ENCODE measurements at regions not wholly inside any gene's neighbourhood (a gene's known extent, or its start where the extent isn't known, plus 50 kb on each side); places are given as distances from the start of the nearest gene placed in this dataset.
"Not testable (repeated sequence)": the region's sequence is repeated elsewhere in the genome, so short reads cannot be mapped to it uniquely, and the experiment has no call there.

- not testable (repeated sequence) for H2BK12ac ChIP-seq (ENCODE audit: low read length); H2BK120ac ChIP-seq (ENCODE audit: low read depth, low read length); H4K8ac ChIP-seq (ENCODE audit: low read depth, low read length)
Measured at GRCh38 chr9:88255806-88256205, 117.5 kb upstream of the SPATA31C2 start.

GRCh38 chr9:88251903-88252302 lies 113.6 kb upstream of the SPATA31C2 start:
- no CpG with 5 or more reads among the region's 1 CpG for WGBS, 2 donors (ENCODE audit: extremely low coverage in 2 of 2, insufficient read length in 2 of 2, insufficient replicate concordance in 1 of 2)
- Histone ChIP-seq H4K8ac (ENCODE audit: low read depth, low read length) (no peak overlapping the region), H3K27me3 (ENCODE audit: control insufficient read depth in 3 of 3, insufficient read depth in 3 of 3, low read depth in 1 of 3, low read length in 3 of 3) (no peaks in the 10 kb centered on the region), H2BK12ac (ENCODE audit: low read length) (no peak overlapping the region), H3K4me1 (ENCODE audit: control insufficient read depth in 2 of 2, insufficient read depth in 1 of 2, low read depth in 1 of 2, low read length in 2 of 2) (no peaks in the 10 kb centered on the region), H3K23ac (ENCODE audit: low read depth, low read length, poor library complexity) (no peak overlapping the region), H3K36me3 (replicated peaks in 1 of 2; ENCODE audit: control insufficient read depth in 2 of 2, insufficient read depth in 2 of 2, low read length in 2 of 2) (no peaks in the 10 kb centered on the region), H2AK5ac (ENCODE audit: low read depth, low read length) (no peak overlapping the region), H2BK15ac (ENCODE audit: low read length) (no peak overlapping the region), H3K4ac (ENCODE audit: low read length) (no peak overlapping the region), H3K4me3 (ENCODE audit: low read length in 2 of 2) (no peak overlapping the region), H4K91ac (ENCODE audit: low read depth, low read length, poor library complexity) (no peak overlapping the region), H3K14ac (ENCODE audit: low read length) (no peak overlapping the region), H3K79me1 (ENCODE audit: low read depth, low read length) (no peaks in the 10 kb centered on the region), H3K4me2 (ENCODE audit: insufficient read depth, low read length, poor library complexity, severe bottlenecking) (no peak overlapping the region), H2BK120ac (ENCODE audit: low read depth, low read length) (no peak overlapping the region), H3K9me3 (replicated peaks in 1 of 2; ENCODE audit: control insufficient read depth in 2 of 2, insufficient read depth in 1 of 2, low read depth in 1 of 2, low read length in 2 of 2) (peaks cover 0 to 6% of the 10 kb centered on the region in 2 donors), H2BK5ac (ENCODE audit: low read length) (no peak overlapping the region), H3K27ac (replicated peaks; ENCODE audit: low read length) (no peak overlapping the region), H3K9ac (ENCODE audit: low read depth, low read length, poor library complexity) (no peak overlapping the region), H2AFZ (ENCODE audit: low read length) (no peak overlapping the region), H3K18ac (ENCODE audit: low read length) (no peak overlapping the region)
- no peak for DNase-seq (ENCODE audit: low spot score)

More at GRCh38 chr9:88255806-88256205, 117.5 kb upstream of the SPATA31C2 start:
- not testable (repeated sequence) for H3K27me3 ChIP-seq (ENCODE audit: control insufficient read depth in 3 of 3, insufficient read depth in 3 of 3, low read depth in 1 of 3, low read length in 3 of 3); H3K4ac ChIP-seq (ENCODE audit: low read length); DNase-seq (ENCODE audit: low spot score); H2BK15ac ChIP-seq (ENCODE audit: low read length); H3K9ac ChIP-seq (ENCODE audit: low read depth, low read length, poor library complexity); H2BK5ac ChIP-seq (ENCODE audit: low read length); H3K18ac ChIP-seq (ENCODE audit: low read length); H3K4me1 ChIP-seq (ENCODE audit: control insufficient read depth in 2 of 2, insufficient read depth in 1 of 2, low read depth in 1 of 2, low read length in 2 of 2); H3K4me3 ChIP-seq (ENCODE audit: low read length in 2 of 2); H3K27ac ChIP-seq (replicated peaks; ENCODE audit: low read length); H2AK5ac ChIP-seq (ENCODE audit: low read depth, low read length); H4K91ac ChIP-seq (ENCODE audit: low read depth, low read length, poor library complexity); H3K79me1 ChIP-seq (ENCODE audit: low read depth, low read length); H3K36me3 ChIP-seq (replicated peaks in 1 of 2; ENCODE audit: control insufficient read depth in 2 of 2, insufficient read depth in 2 of 2, low read length in 2 of 2); H3K14ac ChIP-seq (ENCODE audit: low read length); H3K9me3 ChIP-seq (replicated peaks in 1 of 2; ENCODE audit: control insufficient read depth in 2 of 2, insufficient read depth in 1 of 2, low read depth in 1 of 2, low read length in 2 of 2); H3K23ac ChIP-seq (ENCODE audit: low read depth, low read length, poor library complexity); H3K4me2 ChIP-seq (ENCODE audit: insufficient read depth, low read length, poor library complexity, severe bottlenecking); H2AFZ ChIP-seq (ENCODE audit: low read length)
- WGBS, 2 donors (ENCODE audit: extremely low coverage in 2 of 2, insufficient read length in 2 of 2, insufficient replicate concordance in 1 of 2), result no CpG with 5 or more reads among the region's 4 CpGs

- Histone ChIP-seq H3K23ac (ENCODE audit: low read depth, low read length, poor library complexity) (no peak overlapping the region), H2BK5ac (ENCODE audit: low read length) (no peak overlapping the region), H2BK15ac (ENCODE audit: low read length) (no peak overlapping the region), H3K9me3 (replicated peaks in 1 of 2; ENCODE audit: control insufficient read depth in 2 of 2, insufficient read depth in 1 of 2, low read depth in 1 of 2, low read length in 2 of 2) (no peaks in the 10 kb centered on the region), H2BK12ac (ENCODE audit: low read length) (no peak overlapping the region), H3K4me2 (ENCODE audit: insufficient read depth, low read length, poor library complexity, severe bottlenecking) (no peak overlapping the region), H3K4me1 (ENCODE audit: control insufficient read depth in 2 of 2, insufficient read depth in 1 of 2, low read depth in 1 of 2, low read length in 2 of 2) (peaks cover 0 to 3% of the 10 kb centered on the region in 2 donors), H3K27ac (replicated peaks; ENCODE audit: low read length) (no peak overlapping the region), H3K4ac (ENCODE audit: low read length) (no peak overlapping the region), H3K36me3 (replicated peaks in 1 of 2; ENCODE audit: control insufficient read depth in 2 of 2, insufficient read depth in 2 of 2, low read length in 2 of 2) (no peaks in the 10 kb centered on the region), H2AK5ac (ENCODE audit: low read depth, low read length) (no peak overlapping the region), H2BK120ac (ENCODE audit: low read depth, low read length) (no peak overlapping the region), H4K91ac (ENCODE audit: low read depth, low read length, poor library complexity) (no peak overlapping the region), H4K8ac (ENCODE audit: low read depth, low read length) (no peak overlapping the region), H3K9ac (ENCODE audit: low read depth, low read length, poor library complexity) (no peak overlapping the region), H2AFZ (ENCODE audit: low read length) (no peak overlapping the region), H3K18ac (ENCODE audit: low read length) (no peak overlapping the region), H3K4me3 (ENCODE audit: low read length in 2 of 2) (no peak overlapping the region), H3K79me1 (ENCODE audit: low read depth, low read length) (no peaks in the 10 kb centered on the region), H3K27me3 (ENCODE audit: control insufficient read depth in 3 of 3, insufficient read depth in 3 of 3, low read depth in 1 of 3, low read length in 3 of 3) (no peaks in the 10 kb centered on the region), H3K14ac (ENCODE audit: low read length) (no peak overlapping the region)
- no peak for DNase-seq (ENCODE audit: low spot score)
Measured at GRCh38 chr9:88243736-88244135, 105.5 kb upstream of the SPATA31C2 start.

- H4K8ac ChIP-seq (ENCODE audit: low read depth, low read length), result no peak overlapping the region
- H3K9ac ChIP-seq (ENCODE audit: low read depth, low read length, poor library complexity), result no peak overlapping the region
- no CpG with 5 or more reads among the region's 1 CpG for WGBS, 2 donors (ENCODE audit: extremely low coverage in 2 of 2, insufficient read length in 2 of 2, insufficient replicate concordance in 1 of 2)
- H2AK5ac ChIP-seq (ENCODE audit: low read depth, low read length), result no peak overlapping the region
- H3K18ac ChIP-seq (ENCODE audit: low read length), result no peak overlapping the region
- H3K36me3 ChIP-seq (replicated peaks in 1 of 2; ENCODE audit: control insufficient read depth in 2 of 2, insufficient read depth in 2 of 2, low read length in 2 of 2), result no peaks in the 10 kb centered on the region
- no peak overlapping the region for H2BK15ac ChIP-seq (ENCODE audit: low read length)
- H2BK5ac ChIP-seq (ENCODE audit: low read length), result no peak overlapping the region
- no peak overlapping the region for H3K4me3 ChIP-seq (ENCODE audit: low read length in 2 of 2)
- H3K9me3 ChIP-seq (replicated peaks in 1 of 2; ENCODE audit: control insufficient read depth in 2 of 2, insufficient read depth in 1 of 2, low read depth in 1 of 2, low read length in 2 of 2), result no peaks in the 10 kb centered on the region
- no peak overlapping the region for H3K4ac ChIP-seq (ENCODE audit: low read length)
- H3K14ac ChIP-seq (ENCODE audit: low read length), result no peak overlapping the region
- no peak overlapping the region for H2BK120ac ChIP-seq (ENCODE audit: low read depth, low read length)
- H3K23ac ChIP-seq (ENCODE audit: low read depth, low read length, poor library complexity), result no peak overlapping the region
- no peak overlapping the region for H2BK12ac ChIP-seq (ENCODE audit: low read length)
- H4K91ac ChIP-seq (ENCODE audit: low read depth, low read length, poor library complexity), result no peak overlapping the region
- H3K4me2 ChIP-seq (ENCODE audit: insufficient read depth, low read length, poor library complexity, severe bottlenecking), result no peak overlapping the region
- no peak for DNase-seq (ENCODE audit: low spot score)
- no peak overlapping the region for H3K27ac ChIP-seq (replicated peaks; ENCODE audit: low read length)
- H3K4me1 ChIP-seq (ENCODE audit: control insufficient read depth in 2 of 2, insufficient read depth in 1 of 2, low read depth in 1 of 2, low read length in 2 of 2), result peaks cover 0 to 3% of the 10 kb centered on the region in 2 donors
- H3K27me3 ChIP-seq (ENCODE audit: control insufficient read depth in 3 of 3, insufficient read depth in 3 of 3, low read depth in 1 of 3, low read length in 3 of 3), result no peaks in the 10 kb centered on the region
- no peaks in the 10 kb centered on the region for H3K79me1 ChIP-seq (ENCODE audit: low read depth, low read length)
- H2AFZ ChIP-seq (ENCODE audit: low read length), result no peak overlapping the region
Measured at GRCh38 chr9:88242879-88243278, 104.6 kb upstream of the SPATA31C2 start.

Measured in neuronal stem cell (in vitro differentiated cells).